GM21786 (cell line): ENCODE measurements at regions not wholly inside any gene's neighbourhood (a gene's known extent, or its start where the extent isn't known, plus 50 kb on each side); places are given as distances from the start of the nearest gene placed in this dataset.
A peak's percentile ranks its signal among the peaks of the same experiment; 100 is the strongest.

Experiments
- ATAC-seq: cut with Tn5 transposase; IDR thresholded peaks from one replicate; pipeline ENCODE4 v1.9.1; 2021; ENCODE audit not compliant: unreplicated experiment

DNA sequence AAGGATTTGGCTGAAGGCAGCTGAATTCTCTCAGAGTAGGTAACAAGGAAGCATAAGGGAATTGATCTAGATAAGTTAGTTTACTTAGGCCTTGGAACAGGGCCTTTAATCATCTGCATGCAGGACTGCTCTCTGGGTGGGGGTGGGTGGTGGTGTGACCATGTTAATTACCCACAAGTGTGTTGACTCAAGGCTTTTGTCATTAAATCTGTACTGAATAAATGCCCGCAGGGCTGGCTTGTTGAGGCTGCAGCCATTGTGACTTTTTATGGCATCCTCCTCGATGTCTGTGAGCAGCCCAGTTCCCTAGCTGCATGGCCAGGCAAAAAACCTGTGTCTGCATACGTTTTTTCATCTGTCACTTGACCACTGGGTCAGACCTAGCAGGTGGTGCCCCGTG lies 63.5 kb upstream of the ASCC3 start:
- no peak for ATAC-seq

DNA sequence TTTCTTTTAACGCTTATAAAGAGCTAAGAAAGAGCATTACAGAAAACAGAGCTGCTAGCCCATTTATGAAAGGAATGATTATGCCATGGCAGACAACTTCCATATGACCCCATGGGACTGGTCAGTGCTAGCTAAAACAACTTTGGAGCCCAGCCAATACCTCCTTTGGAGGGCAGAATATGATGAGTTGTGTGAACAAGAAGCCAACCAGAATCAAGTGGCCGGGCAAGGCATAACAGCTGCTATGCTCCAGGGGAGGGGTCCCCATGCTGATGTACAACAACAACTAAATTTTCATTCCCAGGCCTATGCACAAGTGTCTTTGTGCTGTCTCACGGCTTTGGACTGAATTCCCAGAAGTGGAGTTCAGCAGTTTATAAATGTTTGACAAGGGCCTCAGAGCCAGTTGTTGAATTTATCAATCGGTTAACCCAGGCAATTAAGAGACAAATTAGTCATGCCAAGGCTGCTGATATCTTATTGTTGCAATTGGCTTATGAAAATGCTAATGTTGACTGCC lies 65.0 kb upstream of the ASCC3 start:
- ATAC-seq = no peak

DNA sequence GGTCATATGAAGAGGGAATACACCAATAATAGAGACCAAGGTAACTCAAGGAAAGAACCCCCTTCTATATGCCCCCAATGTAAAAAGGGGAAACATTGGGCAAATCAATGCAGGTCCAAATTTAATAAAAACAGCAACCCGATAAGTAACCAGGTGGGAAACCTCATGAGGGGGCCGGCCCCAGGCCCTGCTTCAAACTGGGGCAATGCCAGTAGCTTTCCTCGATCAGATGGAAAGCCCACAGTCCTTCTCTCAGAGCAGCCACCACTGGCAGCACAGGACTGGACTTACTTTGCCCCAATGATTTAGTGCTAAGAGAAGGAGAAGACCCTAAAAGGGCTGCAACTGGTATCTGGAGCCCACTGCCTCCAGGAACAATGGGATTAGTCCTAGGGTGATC lies 65.6 kb upstream of the ASCC3 start:
- ATAC-seq = no peak

DNA sequence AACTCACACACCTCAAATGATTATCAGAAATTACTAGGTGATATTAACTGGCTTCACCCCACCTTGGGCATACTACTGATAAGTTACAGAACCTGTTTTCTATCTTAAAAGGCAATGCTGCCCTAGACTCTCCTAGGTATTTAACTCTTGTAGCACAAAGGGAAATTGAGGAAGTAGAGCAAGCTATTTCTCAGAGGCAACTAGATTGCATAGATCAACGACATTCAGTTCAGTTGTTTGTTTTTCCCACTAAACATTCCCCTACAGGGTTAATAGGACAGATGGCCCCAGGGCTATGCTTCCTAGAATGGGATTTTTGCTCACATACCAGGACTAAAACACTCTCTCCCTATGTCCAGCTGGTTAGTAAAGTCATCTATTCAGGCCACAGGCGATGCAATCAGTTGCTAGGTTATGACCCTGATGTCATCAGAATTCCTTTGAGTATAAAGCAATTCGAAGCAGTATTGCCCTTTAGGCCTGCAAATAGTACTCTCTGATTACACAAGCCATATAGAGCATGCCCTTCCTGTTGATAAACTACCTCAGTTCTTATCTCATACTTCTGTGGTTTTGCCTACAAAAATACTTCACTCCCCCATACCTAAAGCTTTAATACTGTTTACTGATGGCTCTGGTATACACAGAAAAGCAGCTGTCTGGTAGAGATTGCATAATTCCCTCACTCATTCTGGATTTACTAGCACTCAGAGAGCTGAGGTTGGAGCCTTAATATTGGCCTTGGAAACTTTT lies 67.4 kb upstream of the ASCC3 start:
- ATAC-seq = no peak

DNA sequence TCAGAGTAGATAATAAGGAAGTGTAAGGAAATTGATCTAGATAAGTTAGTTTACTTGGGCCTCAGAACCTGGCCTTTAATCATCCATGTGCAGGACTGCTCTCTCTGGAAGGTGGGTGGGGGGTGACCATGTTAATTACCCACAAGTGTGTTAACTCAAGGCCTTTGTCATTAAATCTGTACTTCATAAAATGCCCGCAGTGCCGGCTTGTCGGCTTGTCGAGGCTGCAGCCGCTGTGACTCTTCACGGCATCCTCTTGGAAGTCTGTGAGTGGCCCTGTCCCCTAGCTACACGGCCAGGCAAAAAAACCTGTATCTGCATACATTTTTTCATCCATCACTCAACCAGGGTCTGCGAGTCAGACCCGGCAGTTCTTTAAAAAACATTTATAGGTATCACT lies 70.9 kb upstream of the ASCC3 start:
- no peak for ATAC-seq

DNA sequence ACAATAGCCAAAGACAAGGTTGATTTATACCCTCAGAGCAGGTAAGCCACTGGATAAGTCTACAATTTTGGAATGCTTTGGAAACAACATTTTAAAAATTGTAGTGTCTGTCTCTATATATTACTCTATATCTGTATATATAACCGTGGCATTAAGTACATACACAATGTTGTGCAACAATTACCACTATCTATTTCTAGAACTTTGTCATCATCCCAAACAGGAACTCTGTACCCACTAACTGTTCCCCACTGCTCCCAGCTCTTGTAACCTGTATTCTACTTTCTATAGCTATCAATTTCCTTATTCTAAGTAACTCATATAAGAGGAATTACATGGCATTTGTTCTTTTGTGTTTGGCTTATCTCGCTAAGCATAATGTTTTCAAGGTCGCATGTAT lies 78.2 kb upstream of the ASCC3 start:
- ATAC-seq = no peak

DNA sequence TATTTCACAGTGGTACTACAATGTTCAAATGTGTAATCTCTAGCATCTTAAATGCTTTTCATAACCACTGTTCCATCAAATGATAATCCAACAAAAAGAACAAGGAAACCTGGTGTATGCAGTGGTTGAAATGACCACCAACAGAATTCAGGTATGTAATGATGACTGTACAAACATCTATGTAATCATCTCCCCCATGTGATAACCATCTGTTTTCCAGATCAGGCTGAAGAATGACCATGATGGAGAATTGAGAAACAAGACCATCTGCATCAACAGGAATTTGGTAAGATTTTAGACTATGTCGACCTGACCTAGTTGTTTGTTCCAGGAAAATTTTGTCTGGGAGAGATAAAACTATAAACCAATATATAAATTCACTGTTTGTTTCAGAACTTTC lies 81.3 kb upstream of the ASCC3 start:
- ATAC-seq = no peak

DNA sequence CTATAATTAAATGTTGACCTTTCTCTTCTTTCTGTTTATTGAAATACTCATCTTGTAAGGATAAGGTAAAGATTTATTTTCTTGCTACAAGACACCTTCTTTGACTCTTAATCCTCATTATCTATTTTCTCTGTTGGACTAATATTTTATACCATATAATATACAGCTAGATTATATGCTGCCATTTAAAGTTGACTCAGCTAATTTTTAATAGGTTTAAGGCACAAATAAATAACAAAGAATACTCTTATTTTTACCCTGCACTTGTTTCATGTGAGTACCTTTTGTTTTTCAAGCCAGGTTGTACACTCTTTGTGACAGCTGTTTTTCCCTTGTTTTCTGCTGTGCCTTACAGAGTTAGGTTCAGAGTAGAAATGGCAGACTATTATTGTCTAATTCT lies 83.9 kb upstream of the ASCC3 start:
- ATAC-seq = no peak

DNA sequence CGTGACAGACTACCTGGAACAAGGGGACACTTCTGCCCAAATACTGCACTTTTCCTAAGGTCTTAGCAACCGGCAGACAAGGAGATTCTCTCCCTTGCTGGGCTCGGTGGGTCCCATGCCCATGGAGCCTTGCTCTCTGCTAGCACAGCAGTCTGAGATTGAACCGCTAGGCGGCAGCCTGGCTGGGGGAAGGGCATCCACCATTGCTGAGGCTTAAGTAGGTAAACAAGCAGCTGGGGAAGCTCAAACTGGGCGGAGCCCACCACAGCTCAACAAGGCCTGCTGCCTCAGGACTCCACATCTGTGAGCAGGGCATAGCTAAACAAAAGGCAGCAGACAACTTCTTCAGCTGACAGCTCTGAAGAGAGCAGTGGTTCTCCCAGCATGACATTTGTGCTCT lies 87.8 kb upstream of the ASCC3 start:
- no peak for ATAC-seq

DNA sequence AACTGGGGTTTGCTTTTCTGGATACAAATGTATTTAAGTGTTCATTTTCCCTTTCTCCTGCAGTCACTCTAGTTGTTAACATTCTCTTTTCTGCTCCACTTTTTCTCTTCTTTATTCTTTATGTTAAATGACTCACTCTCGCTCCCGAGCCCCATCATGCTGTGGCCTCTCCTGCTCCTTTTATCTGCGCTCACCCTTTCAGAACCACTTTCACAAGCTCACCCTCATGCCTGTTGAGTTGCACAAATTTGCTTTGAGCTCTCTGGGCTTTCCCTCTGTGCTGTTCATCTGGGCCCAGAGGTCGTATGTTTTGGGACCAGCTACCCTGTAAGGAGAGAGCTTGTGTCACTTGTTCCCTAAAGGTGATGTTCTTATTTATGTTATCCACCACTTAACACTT lies 98.1 kb upstream of the ASCC3 start:
- ATAC-seq = no peak

DNA sequence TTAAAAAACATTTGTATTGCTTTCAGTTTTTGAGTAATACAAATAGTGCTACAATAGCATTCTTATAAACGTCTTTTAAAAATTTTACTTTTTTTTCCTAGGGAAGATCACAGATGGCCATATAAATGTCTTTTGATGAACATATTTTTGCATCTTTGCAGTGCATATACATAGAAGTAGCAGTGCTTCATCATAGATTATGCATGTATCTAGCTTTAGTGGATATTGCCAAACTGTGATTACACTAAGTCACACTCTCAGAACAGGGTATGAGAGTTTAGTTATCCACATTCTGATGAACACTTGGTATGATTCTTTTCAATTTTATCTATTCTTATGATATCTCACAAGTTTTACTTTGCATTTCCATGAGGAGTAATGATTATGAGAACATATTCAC lies 99.8 kb upstream of the ASCC3 start:
- no peak for ATAC-seq

DNA sequence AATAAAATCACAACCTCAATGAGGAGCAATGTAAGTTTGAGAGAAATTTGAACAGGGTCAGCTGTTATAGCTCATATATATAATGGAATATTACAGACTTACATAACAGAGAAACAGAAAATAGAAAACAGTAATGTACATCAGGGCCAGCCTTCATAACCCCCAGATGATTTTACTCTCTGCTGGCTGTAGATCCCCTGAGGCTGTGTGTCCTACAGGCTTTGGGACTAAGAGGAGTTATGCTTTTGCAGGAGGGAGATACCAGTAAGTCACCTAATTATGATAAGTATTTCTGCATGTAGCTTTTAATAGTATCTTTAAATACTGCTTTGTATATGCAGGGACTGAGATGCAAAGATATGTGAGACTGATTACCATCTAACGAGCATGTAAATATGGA lies 105.8 kb upstream of the ASCC3 start:
- ATAC-seq = no peak

DNA sequence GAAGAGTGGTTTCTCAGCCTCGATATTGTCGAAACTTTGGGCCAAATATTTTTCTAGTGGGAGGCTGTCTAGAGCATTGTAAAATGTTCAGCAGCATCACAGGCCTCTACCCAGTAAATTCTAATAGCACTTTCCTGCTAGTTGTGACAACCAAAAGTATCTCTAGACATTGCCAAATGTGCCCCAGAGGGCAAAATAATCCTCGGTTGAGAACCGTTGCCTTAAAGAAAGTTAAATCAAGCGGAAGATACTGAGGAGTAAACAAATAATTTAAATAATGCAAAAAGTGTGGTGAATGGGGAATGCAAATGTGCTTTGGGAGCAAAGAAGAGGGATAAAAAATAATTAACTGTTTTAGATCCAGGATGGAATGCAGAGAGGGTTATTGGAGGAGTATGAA lies 106.4 kb upstream of the ASCC3 start:
- no peak for ATAC-seq

DNA sequence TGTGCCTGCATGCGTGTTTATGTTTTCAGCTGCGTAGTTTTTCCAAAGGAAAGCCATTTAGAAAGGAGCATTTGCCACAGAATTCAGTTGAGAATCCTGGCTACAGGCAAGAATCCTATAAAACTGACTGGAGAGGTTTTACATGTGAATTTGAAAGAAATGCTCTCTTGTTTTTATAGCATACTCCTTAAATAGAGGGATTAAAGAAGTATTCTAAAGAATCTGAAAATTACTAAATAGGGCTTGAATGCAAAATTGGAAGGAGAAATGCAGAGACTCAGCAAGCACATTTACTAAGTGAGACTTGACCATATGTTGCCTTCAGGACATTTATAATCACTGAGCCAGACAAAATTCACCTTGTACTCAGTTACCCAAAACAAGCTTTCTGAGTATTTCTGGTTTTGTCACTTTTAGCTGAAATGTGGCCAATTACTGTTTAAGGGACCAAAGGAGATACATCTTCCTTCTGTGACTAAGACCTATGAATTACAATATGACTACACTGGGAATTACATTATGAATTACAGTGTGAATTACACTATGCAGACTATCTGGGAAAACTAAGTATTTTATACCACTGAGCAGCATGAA lies 107.4 kb upstream of the ASCC3 start:
- no peak for ATAC-seq

DNA sequence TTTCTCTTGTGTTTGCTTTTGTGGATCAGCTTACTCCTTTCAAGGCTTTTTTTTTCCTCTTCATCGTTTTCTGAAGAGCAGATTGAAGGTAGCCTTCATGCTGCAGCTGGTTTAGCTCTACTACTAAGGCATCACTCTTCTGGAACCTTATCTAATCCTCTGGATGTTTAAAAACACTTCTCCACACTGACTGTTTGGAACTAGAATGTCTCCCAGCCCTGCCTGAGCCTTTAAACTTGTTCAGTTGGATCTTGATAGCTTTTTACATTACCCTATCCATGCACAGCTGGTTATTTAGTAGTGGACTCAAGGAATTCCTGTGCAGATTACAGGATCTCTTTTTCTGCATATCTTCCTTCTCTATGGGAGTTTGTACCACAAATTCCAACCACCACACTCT lies 108.9 kb upstream of the ASCC3 start:
- ATAC-seq = no peak

DNA sequence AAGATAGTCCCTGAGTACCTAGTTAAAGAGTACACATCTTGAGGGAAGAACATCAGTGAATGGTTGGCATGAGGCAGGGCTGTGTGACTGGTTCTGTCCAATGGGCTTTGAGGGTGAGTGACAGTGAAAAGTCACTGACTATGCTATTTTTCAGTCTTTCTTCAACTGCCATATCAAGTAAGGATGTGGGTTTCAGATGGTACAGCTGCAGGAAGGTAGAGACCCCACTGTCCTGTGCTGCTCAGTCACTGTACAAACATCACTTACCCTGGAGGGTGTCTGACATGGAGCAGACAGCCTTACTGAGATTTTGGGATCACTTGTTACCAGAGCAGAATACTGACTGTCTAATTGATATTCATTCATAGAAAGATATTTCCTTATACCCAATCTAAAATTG lies 115.3 kb upstream of the ASCC3 start:
- no peak for ATAC-seq

DNA sequence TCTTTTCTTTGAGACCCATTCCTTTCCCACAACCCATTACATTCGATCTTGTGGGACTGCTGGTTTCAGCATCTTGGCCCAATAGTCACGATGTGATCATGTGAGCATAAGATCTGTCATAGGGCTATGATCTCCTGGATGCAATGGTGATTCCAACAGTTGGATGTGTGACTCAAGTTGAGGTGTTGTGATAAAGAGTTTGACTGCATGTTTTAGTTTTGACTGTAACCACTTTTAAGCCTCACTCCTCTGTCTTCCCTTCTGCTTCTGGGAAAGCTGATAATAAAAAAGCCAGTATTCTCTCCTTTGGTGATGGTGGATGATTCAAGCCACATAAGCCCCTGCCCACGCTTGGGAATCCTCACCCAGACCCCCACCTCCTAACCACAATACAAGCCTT lies 117.0 kb upstream of the ASCC3 start:
- no peak for ATAC-seq

DNA sequence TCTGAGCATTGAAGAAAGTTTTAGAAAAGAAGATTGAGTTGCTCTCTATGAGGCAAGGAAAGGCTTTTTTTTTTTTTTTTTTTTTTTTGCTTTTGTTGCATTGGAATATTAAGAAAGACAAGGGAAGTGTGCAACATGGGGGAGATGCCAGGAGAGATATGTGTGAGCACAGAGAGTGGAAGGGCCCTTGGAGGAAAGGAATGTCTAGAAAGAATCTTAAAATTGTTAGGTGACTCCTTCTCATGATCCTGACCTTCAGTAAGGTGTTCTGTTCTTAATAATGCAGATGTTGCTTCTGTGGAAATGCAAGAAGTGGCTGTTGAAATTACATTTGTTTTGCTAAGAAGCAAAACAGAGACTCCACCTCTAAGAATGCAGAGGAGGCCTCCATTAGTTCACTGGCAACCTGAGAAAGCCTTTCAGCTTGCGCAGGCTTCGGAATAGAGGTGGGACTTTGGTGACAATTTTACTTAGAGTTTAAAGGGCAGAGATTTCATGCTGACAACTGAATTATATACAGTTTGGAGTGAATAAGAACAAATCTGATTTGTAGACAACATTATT lies 118.0 kb upstream of the ASCC3 start:
- no peak for ATAC-seq

DNA sequence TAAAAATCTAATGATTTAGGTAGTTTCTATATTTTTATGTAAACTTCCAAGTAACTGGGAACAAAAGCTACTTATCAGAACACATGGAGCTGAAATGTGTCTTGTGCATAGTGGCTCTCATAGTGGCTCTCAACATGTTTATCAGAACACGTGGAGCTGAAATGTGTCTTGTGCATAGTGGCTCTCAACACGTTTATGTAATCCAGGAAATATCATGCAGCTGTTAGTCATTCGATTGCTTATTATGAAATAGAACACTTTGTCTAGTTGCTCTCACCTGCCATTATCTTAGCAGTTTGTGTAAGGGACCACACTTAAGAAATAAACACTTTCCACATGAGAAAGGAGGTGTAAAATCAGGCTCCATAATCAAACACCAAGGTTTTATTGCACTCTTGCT lies 119.2 kb upstream of the ASCC3 start:
- ATAC-seq = no peak

DNA sequence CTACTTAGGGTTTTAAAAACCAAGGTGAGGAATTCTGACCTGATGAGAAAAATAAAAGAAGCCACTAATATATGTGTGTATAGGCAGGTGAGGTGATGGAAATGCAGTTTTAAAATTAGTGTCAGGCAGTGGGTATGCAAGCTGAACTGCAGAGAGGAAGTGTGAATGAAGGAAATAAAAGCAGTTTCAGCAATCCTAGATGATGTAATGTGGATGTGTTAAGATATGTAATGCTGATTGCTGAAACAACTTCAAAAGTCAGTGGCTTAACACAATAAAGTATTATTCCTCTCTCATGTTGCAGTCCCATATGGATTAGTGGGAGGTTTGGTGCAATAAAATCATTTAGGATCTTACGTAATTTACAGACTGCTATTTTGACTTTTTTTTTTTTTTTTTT lies 119.9 kb upstream of the ASCC3 start:
- ATAC-seq = no peak

DNA sequence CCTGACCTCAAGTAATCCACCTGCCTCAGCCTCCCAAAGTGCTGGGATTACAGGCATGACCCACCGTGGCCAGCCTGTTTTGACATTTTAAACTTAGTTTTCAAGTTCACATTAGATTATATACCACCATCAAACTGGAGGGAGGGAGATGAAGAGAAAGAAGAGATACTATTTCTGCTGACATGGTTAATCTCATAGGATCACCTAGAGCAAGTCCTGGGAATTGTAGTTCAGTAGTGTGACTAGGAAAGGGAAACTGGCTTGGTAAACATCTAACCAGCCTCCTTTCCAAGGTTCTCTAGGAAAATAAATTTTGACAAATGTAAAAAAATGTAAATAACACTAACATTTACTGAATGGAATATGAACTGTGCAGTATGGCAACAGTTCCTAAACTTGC lies 120.5 kb upstream of the ASCC3 start:
- ATAC-seq = no peak

DNA sequence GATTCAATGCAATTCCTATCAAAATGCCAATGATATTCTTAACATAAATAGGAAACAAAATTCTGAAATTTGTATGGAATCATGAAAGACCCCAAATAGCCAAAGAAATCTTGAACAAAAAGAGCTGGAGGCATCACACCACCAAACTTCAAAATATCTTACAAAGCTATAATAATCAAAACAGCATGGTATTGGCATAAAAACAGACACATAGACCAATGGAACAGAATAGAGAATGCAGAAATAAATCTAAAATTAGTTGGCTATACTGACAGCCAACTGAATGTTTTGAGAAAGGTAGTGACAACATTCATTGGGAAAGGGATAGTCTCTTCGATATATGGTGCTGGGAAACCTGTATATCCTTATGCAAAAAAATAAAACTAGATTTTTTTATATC lies 121.9 kb upstream of the ASCC3 start:
- ATAC-seq = no peak

DNA sequence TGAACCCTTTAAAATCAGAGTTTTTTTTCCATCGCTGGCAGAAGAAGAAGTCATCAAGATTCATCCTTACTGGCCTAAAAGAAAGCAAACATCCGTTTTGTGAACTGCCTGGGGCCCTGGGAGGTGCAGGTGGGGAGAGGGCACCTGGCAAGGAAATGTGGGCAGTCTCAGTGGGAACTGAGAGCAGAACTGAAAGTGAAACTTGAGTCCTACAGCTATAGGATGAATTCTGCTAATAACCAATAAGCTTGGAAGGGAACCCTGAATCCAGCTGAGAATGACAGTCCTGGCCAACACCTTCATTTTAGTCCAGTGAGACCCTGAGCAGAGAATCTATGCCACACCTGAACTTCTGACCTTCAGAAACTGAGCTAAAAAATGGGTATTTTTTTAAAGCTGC lies 130.1 kb upstream of the ASCC3 start:
- peak; percentile 97 for ATAC-seq
